Activated CD4-positive, alpha-beta T cell treated with anti-CD3 and anti-CD28 coated beads for 1 hour (primary cell): ENCODE measurements at regions not wholly inside any gene's neighbourhood (a gene's known extent, or its start where the extent isn't known, plus 50 kb on each side); places are given as distances from the start of the nearest gene placed in this dataset.
"Not testable (repeated sequence)": the region's sequence is repeated elsewhere in the genome, so short reads cannot be mapped to it uniquely, and the experiment has no call there.

Experiments
- DNase-seq: peaks from one replicate; pipeline ENCODE4 v3.0.0-alpha.2; 2020

GRCh38 chr18:41690332-41691127, 264.5 kb upstream of the PIK3C3 start:
- no peak for DNase-seq

GRCh38 chr18:41687138-41687537, 267.9 kb upstream of the PIK3C3 start:
- no peak for DNase-seq

GRCh38 chr18:41681138-41681880, 273.7 kb upstream of the PIK3C3 start:
- DNase-seq: no peak

- no peak for DNase-seq
These were observed 280.5 kb upstream of the PIK3C3 start for GRCh38 chr18:41674506-41674905.

GRCh38 chr18:41666231-41666630, 288.8 kb upstream of the PIK3C3 start:
- no peak for DNase-seq

- DNase-seq: no peak
These were observed 289.8 kb upstream of the PIK3C3 start for GRCh38 chr18:41665210-41665609.

GRCh38 chr18:41660654-41661053, 294.4 kb upstream of the PIK3C3 start:
- DNase-seq: no peak

GRCh38 chr18:41659438-41660130, 295.4 kb upstream of the PIK3C3 start:
- no peak for DNase-seq

GRCh38 chr18:41657189-41657588, 297.8 kb upstream of the PIK3C3 start:
- DNase-seq: no peak

- DNase-seq: no peak
These were observed 300.0 kb upstream of the PIK3C3 start for GRCh38 chr18:41655074-41655473.

GRCh38 chr18:41647914-41648313, 307.1 kb upstream of the PIK3C3 start:
- DNase-seq: no peak

- DNase-seq: no peak
These were observed 308.0 kb upstream of the PIK3C3 start for GRCh38 chr18:41646915-41647620.

- no peak for DNase-seq
These were observed 309.3 kb upstream of the PIK3C3 start for GRCh38 chr18:41645589-41646360.

- no peak for DNase-seq
These were observed 310.6 kb upstream of the PIK3C3 start for GRCh38 chr18:41644466-41644865.

- no peak for DNase-seq
These were observed 311.6 kb upstream of the PIK3C3 start for GRCh38 chr18:41643427-41643826.

GRCh38 chr18:41642756-41643155, 312.3 kb upstream of the PIK3C3 start:
- no peak for DNase-seq

- DNase-seq: no peak
These were observed 315.8 kb upstream of the PIK3C3 start for GRCh38 chr18:41639218-41639617.

- not testable (repeated sequence) for DNase-seq
These were observed 323.2 kb upstream of the PIK3C3 start for GRCh38 chr18:41631723-41632285.

- no peak for DNase-seq
These were observed 324.7 kb upstream of the PIK3C3 start for GRCh38 chr18:41630232-41630886.

GRCh38 chr18:41624460-41624859, 330.6 kb upstream of the PIK3C3 start:
- DNase-seq: no peak

GRCh38 chr18:41621177-41621576, 333.9 kb upstream of the PIK3C3 start:
- DNase-seq: no peak
